K562 (cell line): ENCODE measurements at regions not wholly inside any gene's neighbourhood (a gene's known extent, or its start where the extent isn't known, plus 50 kb on each side); places are given as distances from the start of the nearest gene placed in this dataset.

Experiments
- ATAC-seq: fragments of 200-7000 bp; cut with Tn5 transposase; 3 replicates; pipeline ENCODE4 v1.9.1; 2020; ENCODE audit warnings: moderate library complexity
- BruUV-seq: library from RNA; stranded (reverse); fragments of 400-500 nt; replicated peaks from 2 replicates; lab custom pipeline; 2021; lab: Mats Ljungman, UMichigan
- CTCF ChIA-PET: fragments of 300-600 bp; formaldehyde crosslinking; extraction: SDS; loops from one replicate; lab custom pipeline; 2021; ENCODE audit warnings: low intra/inter-chr PET ratio; lab: Yijun Ruan, JAX
- POLR2A ChIA-PET: fragments of 300-600, 350-650 bp; sonication (Branson Sonifier 250); formaldehyde crosslinking; extraction: SDS; loops from one replicate; lab custom pipeline; 2021; ENCODE audit warnings: antibody characterized with exemption, inconsistent platforms; lab: Yijun Ruan, JAX
- DNase-seq, 4 experiments: peaks; one replicate each; pipeline versions ENCODE4 v3.0.0 to v3.0.0-alpha.2; 2011 to 2018; ENCODE audit warnings: low spot score in 3 of 4, mixed read lengths in 3 of 4; ENCODE audit errors: extremely low read depth in 1 of 4
- FAIRE-seq: peaks from 2 replicates; lab custom pipeline; 2011; peaks lifted over from hg19 to GRCh38; lab: Jason Lieb, UNC
- H2AFZ ChIP-seq: 2 replicates; pipeline ENCODE4 v1.6.0; 2011; ENCODE audit warnings: low read depth, low read length, control low read depth, inconsistent platforms
- H3K27ac ChIP-seq: fragments of 200-600 bp; 3 replicates; pipeline ENCODE4 v1.8.0; 2011; ENCODE audit warnings: low read depth, mild to moderate bottlenecking, control low read depth, inconsistent platforms, low read length, moderate library complexity, mixed read lengths; ENCODE audit errors: extremely low read depth
- H3K27me3 ChIP-seq, 2 experiments: fragments of 300-600 bp in 1 of 2; 2 replicates in 1 of 2; 3 replicates in 1 of 2; pipeline versions ENCODE4 v1.6.0 to v1.8.0; 2011; ENCODE audit warnings: inconsistent platforms in 2 of 2, low read length in 2 of 2, mild to moderate bottlenecking in 1 of 2, mixed read lengths in 1 of 2, moderate library complexity in 1 of 2; ENCODE audit not compliant: control insufficient read depth in 2 of 2, insufficient read depth in 2 of 2
- H3K36me3 ChIP-seq: fragments of 300-600 bp; 3 replicates; pipeline ENCODE4 v1.8.0; 2011; ENCODE audit warnings: mild to moderate bottlenecking, low read length, inconsistent platforms; ENCODE audit not compliant: control insufficient read depth, insufficient read depth
- H3K4me1 ChIP-seq, 2 experiments: fragments of 200-600 bp in 1 of 2; replicated peaks in 1 of 2; 2 replicates in 1 of 2; 3 replicates in 1 of 2; pipeline versions ENCODE4 v1.5.1 to v1.8.0; 2011; ENCODE audit warnings: inconsistent platforms in 2 of 2, low read length in 2 of 2, mild to moderate bottlenecking in 1 of 2, mixed read lengths in 1 of 2, moderate library complexity in 1 of 2; ENCODE audit not compliant: control insufficient read depth in 2 of 2, insufficient read depth in 2 of 2
- H3K4me2 ChIP-seq: 2 replicates; pipeline ENCODE4 v1.6.1; 2011; ENCODE audit warnings: low read length, control low read depth, inconsistent platforms, mixed read lengths; ENCODE audit not compliant: insufficient read depth
- H3K4me3 ChIP-seq: fragments of 200-600 bp; sonication (generic), shearing (Covaris generic); 2 replicates; pipeline ENCODE4 v1.5.1; 2016; ENCODE audit warnings: control low read depth, inconsistent platforms
- H3K79me2 ChIP-seq: fragments of 200-600 bp; 3 replicates; pipeline ENCODE4 v1.8.0; 2011; ENCODE audit warnings: low read length, inconsistent platforms; ENCODE audit not compliant: control insufficient read depth, insufficient read depth
- H3K9ac ChIP-seq, 2 experiments: 2 replicates each; pipeline versions ENCODE4 v1.6.0 to v1.6.1; 2011; ENCODE audit warnings: low read depth in 2 of 2, low read length in 2 of 2, control low read depth in 1 of 2, inconsistent platforms in 1 of 2, mild to moderate bottlenecking in 1 of 2, mixed read lengths in 1 of 2; ENCODE audit not compliant: insufficient read depth in 1 of 2
- H3K9me1 ChIP-seq: one replicate; pipeline ENCODE4 v1.6.0; 2011; ENCODE audit warnings: inconsistent platforms, mild to moderate bottlenecking, low read length, moderate library complexity; ENCODE audit not compliant: control insufficient read depth, insufficient read depth
- H3K9me3 ChIP-seq: replicated peaks from 2 replicates; pipeline ENCODE4 v1.5.1; 2011; ENCODE audit warnings: low read depth, low read length, inconsistent platforms; ENCODE audit not compliant: control insufficient read depth, insufficient read depth
- H4K20me1 ChIP-seq: replicated peaks from 2 replicates; pipeline ENCODE4 v1.6.1; 2011; ENCODE audit warnings: low read length, inconsistent platforms, mixed read lengths; ENCODE audit not compliant: control insufficient read depth, insufficient read depth
- ATF7 ChIP-seq: fragments of 450-650 bp; IDR thresholded peaks from 2 replicates; pipeline ENCODE4 v1.7.1; 2014; ENCODE audit warnings: mild to moderate bottlenecking, moderate library complexity
- CBX3 ChIP-seq, 2 experiments: IDR thresholded peaks; 1 replicate in 1 of 2; 2 replicates in 1 of 2; pipeline ENCODE4 v1.6.1; 2012; ENCODE audit warnings: inconsistent platforms in 2 of 2, low read length in 2 of 2, borderline replicate concordance in 1 of 2, control low read depth in 1 of 2
- MED1 ChIP-seq: sonication (generic); formaldehyde crosslinking; IDR thresholded peaks from 2 replicates; pipeline ENCODE4 v1.8.1; 2023; ENCODE audit warnings: missing genetic modification reagents, borderline replicate concordance
- NFRKB ChIP-seq: fragments of 450-650 bp; IDR thresholded peaks from 2 replicates; pipeline ENCODE4 v1.6.1; 2016; ENCODE audit warnings: low read depth
- POLR2AphosphoS2 ChIP-seq: IDR thresholded peaks from 2 replicates; pipeline ENCODE4 v1.6.1; 2012; ENCODE audit warnings: low read length, improper control_type of control experiment
- SMAD1 ChIP-seq: fragments of 150-350 bp; IDR thresholded peaks from 2 replicates; pipeline ENCODE4 v1.6.1; 2014; ENCODE audit warnings: low read length, low read depth; ENCODE audit not compliant: partially characterized antibody
- TAF7 ChIP-seq: fragments of 450-650 bp; IDR thresholded peaks from 2 replicates; pipeline ENCODE4 v1.6.1; 2016; ENCODE audit warnings: missing genetic modification characterization, missing compliant biosample characterization
- ZFP1 ChIP-seq: fragments of 450-650 bp; formaldehyde crosslinking; IDR thresholded peaks from 2 replicates; pipeline ENCODE4 v1.4.0; 2020; ENCODE audit warnings: mild to moderate bottlenecking, mixed read lengths
- ZFX ChIP-seq: sonication (generic); formaldehyde crosslinking; IDR thresholded peaks from 2 replicates; pipeline ENCODE4 v1.8.0; 2022; ENCODE audit warnings: mild to moderate bottlenecking, missing genetic modification reagents, moderate library complexity
- ZZZ3 ChIP-seq: fragments of 450-650 bp; IDR thresholded peaks from 2 replicates; pipeline ENCODE4 v1.6.1; 2016; ENCODE audit warnings: antibody characterized with exemption, mild to moderate bottlenecking, moderate library complexity
- WGBS: fragments of 100-300 bp; shearing (Covaris generic); methylation state at CpG from one replicate; pipeline ENCODE4 v1.1.6; 2016; ENCODE audit warnings: low coverage, mixed read lengths; ENCODE audit not compliant: insufficient coverage; ENCODE audit errors: missing lambda C conversion rate; 5-methylcytosine and 5-hydroxymethylcytosine counted together
- in situ Hi-C: fragments of 300-500 bp; cut with MboI; formaldehyde crosslinking; loops from 4 replicates; pipeline ENCODE4 v1.15.0; 2018; ENCODE audit warnings: inconsistent platforms, mixed read lengths
- intact Hi-C: fragments of 100-400 bp; cut with micrococcal nuclease; formaldehyde crosslinking; loops from 2 replicates; pipeline ENCODE4 v1.14.2; 2022
- TF ChIP-seq, protein P1 (sequence below), 2 experiments: fragments of 450-650 bp; formaldehyde crosslinking in 1 of 2; IDR thresholded peaks; 2 replicates each; pipeline versions ENCODE4 v1.4.0 to v1.6.1; 2014 to 2020; ENCODE audit warnings: mild to moderate bottlenecking in 2 of 2, borderline replicate concordance in 1 of 2, low read depth in 1 of 2

DNA sequence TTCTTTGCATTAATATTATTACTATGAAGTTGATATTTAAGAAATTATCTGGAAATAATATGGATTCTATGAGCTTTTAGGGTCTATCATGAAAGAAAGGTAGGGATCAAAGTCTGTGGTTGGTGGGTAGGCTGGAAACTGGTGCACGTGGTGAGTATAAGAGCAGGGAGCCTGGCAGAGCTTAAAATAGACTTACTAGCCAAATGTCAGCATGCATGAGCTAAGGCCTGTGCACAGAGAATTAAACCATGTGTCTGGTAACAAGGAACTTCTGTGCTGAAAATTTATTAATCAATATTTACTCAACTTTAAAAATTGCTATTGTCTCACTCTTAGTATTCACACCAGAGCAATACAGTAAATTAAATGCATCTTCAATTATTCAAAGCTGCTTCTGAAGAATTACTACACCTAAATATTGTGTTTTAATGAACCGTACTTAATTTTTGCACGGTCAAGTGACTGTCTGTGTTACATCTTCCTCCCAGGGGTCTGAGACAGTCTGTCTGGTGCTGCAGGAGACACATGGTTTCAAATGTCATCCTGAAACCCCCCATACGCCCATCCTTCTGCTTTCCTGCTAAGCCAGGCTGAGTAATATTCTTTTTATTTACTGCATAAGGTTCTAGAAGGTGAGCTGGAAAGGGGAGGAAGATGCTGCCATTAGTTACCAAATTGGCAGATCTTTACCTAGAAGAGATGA is 161.0 kb upstream of the NLRP1 start:
- POLR2A ChIA-PET = no interaction called here
- Histone ChIP-seq H4K20me1 (no peaks in the 10 kb centered on the region), H3K27ac (no peak overlapping the region), H3K36me3 (no peaks in the 10 kb centered on the region), H3K79me2 (no peaks in the 10 kb centered on the region), H3K4me1 (no peaks in the 10 kb centered on the region), H3K9me3 (no peaks in the 10 kb centered on the region), H3K4me2 (no peak overlapping the region), H3K9me1 (no peaks in the 10 kb centered on the region), H2AFZ (no peak overlapping the region), H3K4me3 (no peak overlapping the region), H3K27me3 (no peaks in the 10 kb centered on the region), H3K9ac (no peak overlapping the region)
- DNase-seq (no peak), FAIRE-seq (no peak), ATAC-seq (no peak)
- 0% methylated on average over 4 of the region's 4 CpGs for WGBS
- in situ Hi-C loops (no loop called here), intact Hi-C loops (no loop called here)
- no TSS peak for BruUV-seq
- CTCF ChIA-PET = no interaction called here
- TF ChIP-seq, protein P1, sequence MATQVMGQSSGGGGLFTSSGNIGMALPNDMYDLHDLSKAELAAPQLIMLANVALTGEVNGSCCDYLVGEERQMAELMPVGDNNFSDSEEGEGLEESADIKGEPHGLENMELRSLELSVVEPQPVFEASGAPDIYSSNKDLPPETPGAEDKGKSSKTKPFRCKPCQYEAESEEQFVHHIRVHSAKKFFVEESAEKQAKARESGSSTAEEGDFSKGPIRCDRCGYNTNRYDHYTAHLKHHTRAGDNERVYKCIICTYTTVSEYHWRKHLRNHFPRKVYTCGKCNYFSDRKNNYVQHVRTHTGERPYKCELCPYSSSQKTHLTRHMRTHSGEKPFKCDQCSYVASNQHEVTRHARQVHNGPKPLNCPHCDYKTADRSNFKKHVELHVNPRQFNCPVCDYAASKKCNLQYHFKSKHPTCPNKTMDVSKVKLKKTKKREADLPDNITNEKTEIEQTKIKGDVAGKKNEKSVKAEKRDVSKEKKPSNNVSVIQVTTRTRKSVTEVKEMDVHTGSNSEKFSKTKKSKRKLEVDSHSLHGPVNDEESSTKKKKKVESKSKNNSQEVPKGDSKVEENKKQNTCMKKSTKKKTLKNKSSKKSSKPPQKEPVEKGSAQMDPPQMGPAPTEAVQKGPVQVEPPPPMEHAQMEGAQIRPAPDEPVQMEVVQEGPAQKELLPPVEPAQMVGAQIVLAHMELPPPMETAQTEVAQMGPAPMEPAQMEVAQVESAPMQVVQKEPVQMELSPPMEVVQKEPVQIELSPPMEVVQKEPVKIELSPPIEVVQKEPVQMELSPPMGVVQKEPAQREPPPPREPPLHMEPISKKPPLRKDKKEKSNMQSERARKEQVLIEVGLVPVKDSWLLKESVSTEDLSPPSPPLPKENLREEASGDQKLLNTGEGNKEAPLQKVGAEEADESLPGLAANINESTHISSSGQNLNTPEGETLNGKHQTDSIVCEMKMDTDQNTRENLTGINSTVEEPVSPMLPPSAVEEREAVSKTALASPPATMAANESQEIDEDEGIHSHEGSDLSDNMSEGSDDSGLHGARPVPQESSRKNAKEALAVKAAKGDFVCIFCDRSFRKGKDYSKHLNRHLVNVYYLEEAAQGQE (IDR thresholded peaks at IDR 0.05; ENCODE audit: borderline replicate concordance) = no peak
- TF ChIP-seq, protein P1 (CRISPR knock-in tag; IDR thresholded peaks at IDR 0.05; ENCODE audit: low read depth) = no peak
- TF ChIP-seq ZFX (CRISPR knock-in tag) = no peak
- TF ChIP-seq ZZZ3 = no peak
- TF ChIP-seq MED1 (CRISPR knock-in tag) = no peak
- TF ChIP-seq TAF7 = no peak
- no peak for TF ChIP-seq CBX3 (IDR thresholded peaks at IDR 0.05; ENCODE audit: borderline replicate concordance in 1 of 2, low read length in 2 of 2)
- TF ChIP-seq NFRKB = no peak
- TF ChIP-seq ATF7 = no peak
- TF ChIP-seq POLR2AphosphoS2 = no peak
- TF ChIP-seq ZFP1 (CRISPR knock-in tag) = no peak
- TF ChIP-seq SMAD1 = no peak
